ENCODE measurements at regions not wholly inside any gene's neighbourhood (a gene's known extent, or its start where the extent isn't known, plus 50 kb on each side); places are given as distances from the start of the nearest gene placed in this dataset.

DNA sequence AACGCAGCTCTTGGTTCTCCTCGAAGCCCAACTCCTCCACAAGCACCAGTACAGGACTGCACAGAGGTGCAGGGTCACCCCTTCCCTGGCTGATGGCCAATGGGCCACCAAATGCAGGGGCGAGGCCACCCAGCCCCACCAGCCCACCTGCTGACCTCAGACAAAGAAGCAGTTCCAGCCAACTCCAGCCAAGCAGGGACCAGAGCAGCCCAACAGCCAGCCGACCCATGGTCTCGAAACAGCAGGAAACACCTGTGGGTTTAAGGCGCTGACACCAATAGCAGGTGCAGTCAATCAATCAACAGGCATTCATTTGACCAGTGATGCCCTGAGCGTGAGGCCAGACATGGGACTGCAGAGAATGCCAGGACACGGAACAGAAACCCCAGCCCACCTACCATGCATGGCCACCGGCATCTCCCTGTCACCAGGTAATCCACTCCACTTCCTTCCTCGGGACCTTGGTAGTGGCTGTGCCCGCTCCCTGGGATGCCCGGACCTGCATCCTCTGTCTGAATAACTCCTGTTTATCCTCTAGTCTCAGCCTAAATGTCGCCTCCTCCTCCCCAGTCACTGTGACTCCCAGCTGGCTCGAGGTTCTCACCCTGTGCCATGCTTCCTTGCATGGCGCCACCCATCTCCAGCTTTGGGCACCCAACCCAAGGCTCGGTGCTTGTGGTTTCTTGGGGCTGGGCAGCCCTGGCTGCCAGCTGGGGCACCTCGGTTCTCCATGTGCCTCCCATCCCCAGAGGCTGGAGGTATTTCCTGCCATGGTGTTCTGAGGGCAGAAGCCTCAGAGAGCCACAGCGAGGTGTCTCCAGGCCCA is 1475.4 kb downstream of the BRD1 start:
- no peak for DNase-seq

- no peak for DNase-seq
Measured at GRCh38 chr22:48351376-48352085, 1476.1 kb downstream of the BRD1 start.

- no peak for DNase-seq
Measured at GRCh38 chr22:48350456-48350855, 1477.2 kb downstream of the BRD1 start.

- DNase-seq: no peak
Measured at GRCh38 chr22:48348855-48349254, 1478.8 kb downstream of the BRD1 start.

DNA sequence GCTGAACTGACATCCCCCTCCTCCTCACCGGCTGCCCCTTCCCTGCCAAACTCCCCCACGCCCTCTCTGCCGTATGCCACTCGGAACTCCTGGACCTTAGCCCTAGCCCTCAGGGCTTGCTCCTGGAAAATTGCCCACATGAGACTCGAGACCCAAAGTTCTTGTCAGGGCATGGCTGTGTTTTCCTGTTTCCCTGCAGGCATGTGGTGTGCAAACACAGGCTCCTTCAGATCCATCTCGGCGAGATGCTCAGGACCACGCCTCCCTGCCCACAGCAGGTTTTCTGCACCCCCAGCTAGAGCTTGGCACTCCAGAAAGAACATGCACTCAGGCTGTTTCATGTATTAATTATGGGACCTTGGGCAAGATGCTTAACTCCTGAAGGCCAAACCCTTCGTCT is 1480.4 kb downstream of the BRD1 start:
- no peak for DNase-seq

GRCh38 chr22:48346911-48347310 is 1480.8 kb downstream of the BRD1 start:
- DNase-seq: no peak

- no peak for DNase-seq
Measured at GRCh38 chr22:48346311-48346710, 1481.4 kb downstream of the BRD1 start.

- DNase-seq: no peak
Measured at GRCh38 chr22:48345631-48346030, 1482.0 kb downstream of the BRD1 start.

- no peak for DNase-seq
Measured at GRCh38 chr22:48343461-48343860, 1484.2 kb downstream of the BRD1 start.

- no peak for DNase-seq
Measured at GRCh38 chr22:48342732-48343131, 1484.9 kb downstream of the BRD1 start.

GRCh38 chr22:48342016-48342415 is 1485.7 kb downstream of the BRD1 start:
- DNase-seq: no peak

- no peak for DNase-seq
Measured at GRCh38 chr22:48340727-48341709, 1486.7 kb downstream of the BRD1 start.

GRCh38 chr22:48340191-48340590 is 1487.5 kb downstream of the BRD1 start:
- DNase-seq: no peak

DNA sequence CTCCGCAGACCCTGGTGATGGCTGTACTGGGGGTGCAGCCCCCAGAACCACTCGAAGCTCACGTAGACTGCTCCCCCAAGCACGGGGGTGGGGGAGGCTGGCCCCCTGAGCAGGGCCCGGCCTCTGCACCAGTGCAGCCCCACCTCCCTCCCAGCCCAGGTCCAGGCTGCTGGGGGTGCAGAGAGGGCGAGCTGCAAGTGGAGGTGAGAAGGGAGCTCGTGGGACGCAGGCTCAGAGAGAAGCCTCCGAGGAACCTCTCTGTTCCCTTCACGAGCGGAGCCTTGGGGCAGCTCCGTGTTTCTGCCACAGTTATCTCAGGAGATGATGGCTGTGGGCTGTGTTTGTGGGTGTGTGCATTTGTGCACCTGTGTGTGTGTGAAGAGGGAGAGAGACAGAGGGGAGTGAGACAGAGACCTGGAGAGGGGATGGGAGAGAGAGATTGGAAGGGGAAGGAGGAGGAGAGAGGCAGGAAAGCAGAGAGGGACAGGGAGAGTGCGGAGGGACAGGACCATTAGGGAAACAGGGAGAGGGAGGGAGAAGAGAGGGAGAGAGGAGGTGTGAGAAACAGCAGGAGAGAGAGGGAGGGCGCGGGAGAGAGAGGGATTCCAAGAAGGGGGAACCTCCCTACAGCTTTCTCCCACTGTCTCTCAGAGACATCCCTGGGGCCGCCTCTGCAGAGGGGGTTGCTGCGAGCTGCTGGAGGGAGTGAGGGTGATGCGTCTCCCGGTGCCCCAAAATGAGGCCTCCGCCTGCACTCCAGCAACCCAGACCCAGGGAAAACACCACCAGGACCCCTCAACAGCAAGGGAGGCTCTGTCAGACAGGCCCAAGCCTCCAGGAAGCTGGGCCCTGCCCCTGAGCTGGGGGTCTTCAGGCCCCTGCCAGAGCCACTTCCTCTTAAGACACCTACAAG is 1488.6 kb downstream of the BRD1 start:
- DNase-seq: no peak

GRCh38 chr22:48337957-48338792 is 1489.5 kb downstream of the BRD1 start:
- DNase-seq: no peak

DNA sequence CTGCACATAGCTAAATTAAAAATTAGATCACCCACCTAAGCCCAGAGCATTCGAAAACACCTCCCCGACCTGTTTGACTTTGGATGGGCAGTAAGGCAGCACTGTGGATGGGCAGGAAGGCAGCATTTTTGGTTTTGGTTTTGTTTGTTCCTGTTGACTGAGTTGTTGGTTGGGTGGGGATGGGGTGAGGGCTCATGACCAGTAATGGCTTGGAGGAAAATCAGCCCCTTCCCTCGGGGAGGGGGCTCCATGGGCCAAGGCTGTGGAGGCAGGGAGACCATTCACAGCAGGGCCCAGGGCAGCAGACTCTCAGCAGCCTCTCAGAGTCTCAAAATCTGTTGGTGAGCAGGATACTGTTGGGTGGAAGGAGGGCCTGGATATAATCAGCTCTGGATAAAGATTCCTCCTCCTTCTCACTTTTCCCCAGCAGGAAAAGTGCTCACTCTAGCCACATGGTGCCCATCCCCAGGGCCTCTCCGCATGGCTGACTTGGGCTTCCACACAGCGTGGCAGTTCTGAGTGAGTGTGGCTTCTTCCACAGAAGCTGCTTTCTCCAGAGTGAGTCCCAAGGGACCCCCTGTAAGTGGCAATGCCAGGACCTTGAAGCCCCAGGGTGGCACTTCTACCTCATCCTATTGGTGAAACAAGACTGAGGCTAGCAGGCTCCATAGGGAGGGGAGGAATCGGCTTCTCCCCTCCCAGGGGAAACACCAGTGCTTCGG is 1491.2 kb downstream of the BRD1 start:
- no peak for DNase-seq

DNA sequence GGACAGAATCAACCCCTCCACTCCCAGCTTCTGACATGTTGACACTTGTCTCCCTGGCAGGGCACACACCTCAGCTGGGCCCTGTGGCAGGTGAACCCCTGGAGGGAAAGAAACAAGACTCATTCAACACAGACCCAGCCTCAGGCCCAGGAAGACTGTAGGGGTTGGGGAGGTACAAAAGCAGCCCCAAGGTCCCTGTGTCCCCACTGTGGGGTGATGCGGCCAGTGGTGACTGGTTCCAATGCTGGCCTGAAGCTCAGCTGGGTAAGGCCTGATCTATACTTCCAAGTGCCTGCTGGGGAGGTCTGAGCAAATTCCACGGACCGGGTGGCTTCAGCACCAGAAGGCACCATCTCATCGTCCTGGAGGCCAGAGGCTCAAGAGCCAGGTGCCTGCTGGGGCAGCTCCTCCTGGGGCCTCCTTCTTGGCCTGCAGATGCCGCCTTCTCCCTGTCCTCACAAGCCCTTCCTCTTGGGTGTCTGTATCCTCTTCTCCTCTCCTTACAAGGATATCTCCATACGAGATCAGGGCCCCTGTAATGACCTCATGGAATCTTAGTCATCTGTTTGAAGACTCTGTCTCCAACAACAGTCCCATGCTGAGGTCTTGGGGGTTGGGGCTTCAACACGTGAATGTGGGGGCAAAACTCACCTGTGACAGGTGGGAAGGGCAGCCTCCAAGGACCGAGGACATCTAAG is 1492.1 kb downstream of the BRD1 start:
- DNase-seq: no peak

GRCh38 chr22:48334971-48335370 is 1492.7 kb downstream of the BRD1 start:
- DNase-seq: no peak

GRCh38 chr22:48333816-48334735 is 1493.6 kb downstream of the BRD1 start:
- DNase-seq: no peak
